ENCODE measurements at regions not wholly inside any gene's neighbourhood (a gene's known extent, or its start where the extent isn't known, plus 50 kb on each side); places are given as distances from the start of the nearest gene placed in this dataset.

DNA sequence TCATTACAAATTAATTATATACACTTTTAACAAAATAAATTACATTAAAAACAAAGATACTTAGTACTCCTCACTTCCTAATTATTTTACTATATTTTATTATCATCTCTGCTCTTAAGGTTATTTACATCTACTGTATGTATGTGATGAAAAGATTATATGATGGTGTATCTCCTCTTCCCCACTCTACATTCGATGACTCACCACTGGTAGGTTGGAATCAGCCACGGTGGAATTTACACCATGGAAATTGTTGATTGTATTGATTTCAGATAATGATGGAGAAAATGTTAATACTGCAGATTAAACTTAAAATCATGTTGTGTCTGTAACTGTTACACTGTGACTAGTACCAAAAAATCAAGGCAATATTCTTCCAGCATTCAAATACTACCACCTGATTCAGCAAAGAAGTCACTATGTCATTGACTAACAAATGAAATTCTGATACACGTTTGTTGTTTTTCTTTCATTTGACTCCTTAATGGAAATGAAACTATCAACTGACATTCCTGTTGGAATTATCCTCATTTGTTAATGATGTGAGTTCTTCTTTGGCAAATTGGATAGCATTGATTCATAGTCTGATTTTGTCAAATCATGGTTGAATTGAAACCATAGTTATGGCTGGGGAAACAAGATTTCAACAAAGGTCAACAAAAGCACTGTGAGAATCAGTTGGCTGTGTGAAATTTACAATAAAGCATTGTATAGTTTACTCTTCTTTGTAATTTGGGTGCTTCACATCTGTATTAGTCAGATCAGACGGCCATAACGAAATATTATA, 69.0 kb upstream of the NLK start:
- H3K36me3 ChIP-seq = no peaks in the 10 kb centered on the region
- H3K4me3 ChIP-seq (replicated peaks in 1 of 3) = no peak overlapping the region
- no peaks in the 10 kb centered on the region for H3K9me3 ChIP-seq
- no peaks in the 10 kb centered on the region for H3K27me3 ChIP-seq
- 88 to 90% methylated on average over 5 of the region's 5 CpGs for WGBS, 2 donors
- H3K4me1 ChIP-seq = peaks cover 0 to 7% of the 10 kb centered on the region in 2 donors
- TF ChIP-seq POLR2A (IDR thresholded peaks at IDR 0.05) = no peak
- TF ChIP-seq, protein P1, sequence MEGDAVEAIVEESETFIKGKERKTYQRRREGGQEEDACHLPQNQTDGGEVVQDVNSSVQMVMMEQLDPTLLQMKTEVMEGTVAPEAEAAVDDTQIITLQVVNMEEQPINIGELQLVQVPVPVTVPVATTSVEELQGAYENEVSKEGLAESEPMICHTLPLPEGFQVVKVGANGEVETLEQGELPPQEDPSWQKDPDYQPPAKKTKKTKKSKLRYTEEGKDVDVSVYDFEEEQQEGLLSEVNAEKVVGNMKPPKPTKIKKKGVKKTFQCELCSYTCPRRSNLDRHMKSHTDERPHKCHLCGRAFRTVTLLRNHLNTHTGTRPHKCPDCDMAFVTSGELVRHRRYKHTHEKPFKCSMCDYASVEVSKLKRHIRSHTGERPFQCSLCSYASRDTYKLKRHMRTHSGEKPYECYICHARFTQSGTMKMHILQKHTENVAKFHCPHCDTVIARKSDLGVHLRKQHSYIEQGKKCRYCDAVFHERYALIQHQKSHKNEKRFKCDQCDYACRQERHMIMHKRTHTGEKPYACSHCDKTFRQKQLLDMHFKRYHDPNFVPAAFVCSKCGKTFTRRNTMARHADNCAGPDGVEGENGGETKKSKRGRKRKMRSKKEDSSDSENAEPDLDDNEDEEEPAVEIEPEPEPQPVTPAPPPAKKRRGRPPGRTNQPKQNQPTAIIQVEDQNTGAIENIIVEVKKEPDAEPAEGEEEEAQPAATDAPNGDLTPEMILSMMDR (IDR thresholded peaks at IDR 0.05) = no peak
- H3K27ac ChIP-seq = no peak overlapping the region
- intact Hi-C loops (cut with DNase I) = no loop called here
- no peak for DNase-seq

DNA sequence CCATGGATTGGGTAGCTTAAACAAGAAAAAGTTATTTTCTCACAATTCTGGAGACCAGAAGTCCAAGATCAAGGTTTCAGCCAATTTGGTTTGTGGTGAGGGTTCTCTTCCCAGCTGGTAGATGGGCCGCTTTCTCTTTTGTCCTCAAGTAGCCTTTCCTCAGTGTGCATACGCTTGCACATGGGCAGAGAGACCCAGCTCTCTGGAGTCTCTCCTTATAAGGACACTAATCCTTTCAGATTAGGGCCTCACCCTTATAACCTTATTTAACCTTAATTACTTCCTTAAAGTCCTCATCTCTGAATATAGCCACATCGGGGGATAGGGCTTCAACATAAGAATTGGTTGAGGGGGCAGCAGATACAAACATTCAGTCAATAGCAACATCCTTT, 68.4 kb upstream of the NLK start:
- Histone ChIP-seq H3K27me3 (no peaks in the 10 kb centered on the region), H3K4me3 (replicated peaks in 1 of 3) (no peak overlapping the region), H3K9me3 (no peaks in the 10 kb centered on the region), H3K27ac (no peak overlapping the region), H3K4me1 (peaks cover 0 to 7% of the 10 kb centered on the region in 2 donors), H3K36me3 (no peaks in the 10 kb centered on the region)
- no peak for DNase-seq
- intact Hi-C loops (cut with DNase I) = no loop called here
- TF ChIP-seq, protein P1 (IDR thresholded peaks at IDR 0.05) = no peak
- no peak for TF ChIP-seq POLR2A (IDR thresholded peaks at IDR 0.05)
- 90 to 96% methylated on average over 3 of the region's 3 CpGs for WGBS, 2 donors

DNA sequence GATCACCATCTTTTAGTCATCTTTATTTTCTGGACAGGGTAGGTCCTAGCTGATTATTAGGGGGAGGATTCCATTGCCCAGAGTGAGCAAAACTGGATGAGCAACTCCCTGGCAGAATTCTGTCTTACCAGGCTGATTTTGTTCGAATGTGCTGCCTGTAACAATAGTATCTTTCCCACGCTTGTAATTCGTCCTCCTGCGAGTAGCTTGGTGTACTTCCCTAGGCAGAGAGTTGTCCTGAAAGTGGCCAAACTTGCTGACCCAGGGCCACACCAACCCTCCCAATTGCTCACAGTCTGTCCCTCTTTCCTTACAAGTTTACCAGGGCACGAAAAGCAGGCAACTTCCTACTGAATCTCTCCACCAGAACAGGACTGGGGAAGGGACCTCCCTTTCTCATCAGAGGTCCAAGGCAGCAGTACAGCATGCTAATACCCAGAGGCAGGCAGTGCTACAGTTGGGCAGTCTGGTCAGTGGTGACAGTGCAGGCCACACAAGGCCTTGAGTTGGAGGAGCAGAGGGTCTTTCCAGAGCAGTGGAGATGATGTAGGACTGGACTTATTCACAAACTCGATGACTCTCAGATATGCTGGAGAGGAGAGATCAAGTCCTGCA, 67.8 kb upstream of the NLK start:
- TF ChIP-seq, protein P1 (IDR thresholded peaks at IDR 0.05) = no peak
- no peak for TF ChIP-seq POLR2A (IDR thresholded peaks at IDR 0.05)
- Histone ChIP-seq H3K27me3 (no peaks in the 10 kb centered on the region), H3K9me3 (no peaks in the 10 kb centered on the region), H3K4me1 (peaks cover 0 to 7% of the 10 kb centered on the region in 2 donors), H3K36me3 (no peaks in the 10 kb centered on the region), H3K27ac (no peak overlapping the region), H3K4me3 (replicated peaks in 1 of 3) (no peak overlapping the region)
- DNase-seq = no peak
- intact Hi-C loops (cut with DNase I) = no loop called here
- 71 to 75% methylated on average over 6 of the region's 6 CpGs for WGBS, 2 donors

DNA sequence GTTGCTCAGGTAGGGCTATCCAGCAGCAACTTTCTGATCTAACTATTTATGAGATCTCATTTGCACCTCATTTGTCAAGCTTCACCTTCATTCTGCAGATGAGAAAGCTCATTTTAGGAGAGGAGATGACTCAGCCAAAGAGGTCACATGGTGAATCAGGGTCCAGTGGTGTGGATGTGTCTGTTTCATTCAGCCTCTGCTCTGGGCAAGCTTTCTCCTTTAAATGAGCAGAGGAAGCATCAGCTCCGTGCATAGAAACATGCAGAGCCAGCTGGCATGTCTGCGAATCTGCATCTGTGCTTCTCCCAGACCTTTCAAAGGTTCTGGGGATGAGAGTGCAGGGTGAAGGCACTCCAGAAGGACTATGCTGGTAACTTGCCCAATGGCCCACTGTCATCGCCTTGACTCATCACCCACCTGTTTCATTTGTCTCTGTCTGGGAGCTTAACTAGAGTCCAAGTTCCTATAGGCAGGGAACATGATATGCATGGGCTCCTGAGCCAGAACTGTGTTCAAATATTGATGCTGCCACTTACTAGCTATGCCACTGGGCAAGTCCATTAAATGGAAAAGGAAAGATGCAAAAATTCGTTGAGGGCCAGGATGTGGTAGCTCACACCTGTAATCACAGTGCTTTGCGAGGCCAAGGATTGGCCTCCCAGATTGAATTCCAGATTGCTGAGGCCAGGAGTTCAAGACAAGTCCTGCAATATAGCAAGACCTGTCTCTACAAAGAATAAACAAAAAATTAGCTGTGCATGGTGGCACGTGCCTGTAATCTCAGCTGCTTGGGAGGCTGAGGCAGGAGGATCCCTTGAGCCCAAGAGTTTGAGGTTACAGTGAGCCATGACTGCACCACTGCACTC, 67.1 kb upstream of the NLK start:
- Histone ChIP-seq H3K36me3 (no peaks in the 10 kb centered on the region), H3K27me3 (no peaks in the 10 kb centered on the region), H3K9me3 (no peaks in the 10 kb centered on the region), H3K4me1 (peaks cover 0 to 7% of the 10 kb centered on the region in 2 donors), H3K4me3 (replicated peaks in 1 of 3) (no peak overlapping the region), H3K27ac (no peak overlapping the region)
- 86 to 90% methylated on average over 6 of the region's 6 CpGs for WGBS, 2 donors
- DNase-seq = no peak
- intact Hi-C loops (cut with DNase I) = no loop called here
- TF ChIP-seq POLR2A (IDR thresholded peaks at IDR 0.05) = no peak
- TF ChIP-seq, protein P1 (IDR thresholded peaks at IDR 0.05) = no peak
